Stomach (tissue), 8 donors: ENCODE measurements at regions not wholly inside any gene's neighbourhood (a gene's known extent, or its start where the extent isn't known, plus 50 kb on each side); places are given as distances from the start of the nearest gene placed in this dataset.

Experiments
- DNase-seq, 2 donors: peaks; one replicate each; pipeline versions ENCODE4 v3.0.0 to v3.0.0-alpha.2; 2013 to 2019
- H3K27ac ChIP-seq, 5 donors: fragments of 200-600 bp in 4 of 5; sonication (generic) in 4 of 5; one replicate each; pipeline ENCODE4 v1.5.1; 2013 to 2019; ENCODE audit warnings: mild to moderate bottlenecking in 1 of 5, moderate library complexity in 1 of 5
- H3K27me3 ChIP-seq, 3 donors: fragments of 200-600 bp; sonication (generic); one replicate each; pipeline ENCODE4 v1.5.1; 2017 to 2019; ENCODE audit warnings: mixed run types in 1 of 3
- H3K36me3 ChIP-seq, 4 donors: fragments of 200-600 bp; sonication (generic); 1 replicate in 3 of 4; 2 replicates in 1 of 4; pipeline ENCODE4 v1.5.1; 2016 to 2019
- H3K4me1 ChIP-seq, 4 donors: fragments of 200-600 bp; sonication (generic); one replicate each; pipeline ENCODE4 v1.5.1; 2016 to 2019
- H3K4me3 ChIP-seq, 4 donors: fragments of 200-600 bp; sonication (generic) in 3 of 4; one replicate each; pipeline ENCODE4 v1.5.1; 2016 to 2019; ENCODE audit warnings: mild to moderate bottlenecking in 1 of 4
- H3K9me3 ChIP-seq, 4 donors: fragments of 200-600 bp; sonication (generic); one replicate each; pipeline ENCODE4 v1.5.1; 2016 to 2019
- EP300 ChIP-seq: sonication (generic); formaldehyde crosslinking; IDR thresholded peaks from one replicate; pipeline ENCODE4 v1.6.1; 2017; ENCODE audit warnings: antibody characterized with exemption
- POLR2A ChIP-seq, 4 donors: fragments of 450-650 bp; IDR thresholded peaks; one replicate each; pipeline ENCODE4 v1.6.1; 2016; ENCODE audit warnings: antibody characterized with exemption in 4 of 4, control low read depth in 2 of 4, mild to moderate bottlenecking in 1 of 4, moderate library complexity in 1 of 4
- POLR2AphosphoS5 ChIP-seq, 3 donors: sonication (generic); formaldehyde crosslinking; IDR thresholded peaks; one replicate each; pipeline ENCODE4 v1.6.1; 2016; ENCODE audit warnings: antibody characterized with exemption in 3 of 3
- WGBS, 5 donors: extraction: QIAGEN DNeasy Blood & Tissue Kit in 3 of 5; methylation state at CpG; one replicate each; pipeline versions ENCODE4 v1.1.5 to v1.1.7; 2013 to 2018; 5-methylcytosine and 5-hydroxymethylcytosine counted together
- intact Hi-C: fragments of 100-400 bp; cut with DNase I; formaldehyde crosslinking; loops from one replicate; pipeline ENCODE4 v1.15.1; 2023; ENCODE audit warnings: low total_unique reads
- TF ChIP-seq, protein P1 (sequence below), 7 experiments: fragments of 450-650 bp in 4 of 7; fragments of 200-600 bp in 3 of 7; sonication (generic) in 3 of 7; IDR thresholded peaks; one replicate each; pipeline ENCODE4 v1.5.1; 2016 to 2019; ENCODE audit warnings: antibody characterized with exemption in 7 of 7, control low read depth in 2 of 7, mild to moderate bottlenecking in 1 of 7
- donor health status: healthy with polysubstance abuse.
- donor health status: Bipolar disorder and iron deficiency.
- donor health status: healthy.

DNA sequence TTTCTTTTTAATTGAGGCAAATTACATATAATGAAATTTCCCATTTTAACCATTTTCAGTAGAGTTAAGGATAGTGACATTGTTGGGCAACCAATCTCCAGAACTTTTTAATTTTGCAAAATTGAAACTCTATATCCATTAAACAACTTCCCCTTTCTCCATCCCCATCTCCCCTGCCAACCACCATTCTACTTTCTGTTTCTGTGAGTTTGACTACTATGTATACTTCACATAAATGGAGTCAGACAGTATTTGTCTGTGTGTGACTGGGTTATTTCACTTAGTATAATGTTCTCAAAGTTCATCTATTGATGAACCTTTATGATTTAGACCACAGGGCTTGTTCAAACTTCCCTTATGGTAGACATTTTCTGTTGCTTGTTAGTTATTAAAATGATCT is 364.5 kb upstream of the MAD2L1 start:
- TF ChIP-seq POLR2A (IDR thresholded peaks at IDR 0.05) (no peak), EP300 (no peak), POLR2AphosphoS5 (IDR thresholded peaks at IDR 0.05) (no peak)
- TF ChIP-seq, protein P1, sequence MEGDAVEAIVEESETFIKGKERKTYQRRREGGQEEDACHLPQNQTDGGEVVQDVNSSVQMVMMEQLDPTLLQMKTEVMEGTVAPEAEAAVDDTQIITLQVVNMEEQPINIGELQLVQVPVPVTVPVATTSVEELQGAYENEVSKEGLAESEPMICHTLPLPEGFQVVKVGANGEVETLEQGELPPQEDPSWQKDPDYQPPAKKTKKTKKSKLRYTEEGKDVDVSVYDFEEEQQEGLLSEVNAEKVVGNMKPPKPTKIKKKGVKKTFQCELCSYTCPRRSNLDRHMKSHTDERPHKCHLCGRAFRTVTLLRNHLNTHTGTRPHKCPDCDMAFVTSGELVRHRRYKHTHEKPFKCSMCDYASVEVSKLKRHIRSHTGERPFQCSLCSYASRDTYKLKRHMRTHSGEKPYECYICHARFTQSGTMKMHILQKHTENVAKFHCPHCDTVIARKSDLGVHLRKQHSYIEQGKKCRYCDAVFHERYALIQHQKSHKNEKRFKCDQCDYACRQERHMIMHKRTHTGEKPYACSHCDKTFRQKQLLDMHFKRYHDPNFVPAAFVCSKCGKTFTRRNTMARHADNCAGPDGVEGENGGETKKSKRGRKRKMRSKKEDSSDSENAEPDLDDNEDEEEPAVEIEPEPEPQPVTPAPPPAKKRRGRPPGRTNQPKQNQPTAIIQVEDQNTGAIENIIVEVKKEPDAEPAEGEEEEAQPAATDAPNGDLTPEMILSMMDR (IDR thresholded peaks at IDR 0.05), result no peak
- no peaks in the 10 kb centered on the region for H3K27me3 ChIP-seq
- DNase-seq, result no peak
- no peaks in the 10 kb centered on the region for H3K9me3 ChIP-seq
- no peak overlapping the region for H3K27ac ChIP-seq
- no peaks in the 10 kb centered on the region for H3K36me3 ChIP-seq
- H3K4me1 ChIP-seq, result no peaks in the 10 kb centered on the region
- no peak overlapping the region for H3K4me3 ChIP-seq
- intact Hi-C loops, result no loop called here

DNA sequence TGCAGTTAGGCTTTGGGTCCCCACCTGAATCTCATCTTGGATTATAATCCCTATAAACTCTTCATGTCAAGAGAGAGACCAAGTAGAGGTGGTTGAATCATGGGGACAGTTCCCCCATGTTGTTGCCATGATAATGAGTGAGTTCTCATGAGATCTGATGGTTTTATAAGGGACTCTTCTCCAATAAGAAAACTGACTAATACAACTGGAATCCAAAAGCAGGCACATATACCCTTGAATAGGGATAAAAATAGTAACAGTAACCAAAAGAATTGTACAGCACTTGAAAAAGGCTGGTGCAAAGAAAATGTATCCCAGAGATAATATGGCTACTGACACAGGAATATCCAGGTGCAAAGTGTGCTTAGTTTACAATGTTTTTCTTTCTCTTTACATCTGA is 351.5 kb upstream of the MAD2L1 start:
- H3K4me3 ChIP-seq, result no peak overlapping the region
- no peak for DNase-seq
- H3K27ac ChIP-seq, result no peak overlapping the region
- TF ChIP-seq POLR2AphosphoS5 (IDR thresholded peaks at IDR 0.05) (no peak), POLR2A (IDR thresholded peaks at IDR 0.05) (no peak), EP300 (no peak)
- TF ChIP-seq, protein P1 (IDR thresholded peaks at IDR 0.05), result no peak
- H3K9me3 ChIP-seq, result peaks cover 0 to 17% (median 7%) of the 10 kb centered on the region in 4 donors
- intact Hi-C loops, result no loop called here
- H3K4me1 ChIP-seq, result no peaks in the 10 kb centered on the region
- H3K36me3 ChIP-seq, result no peaks in the 10 kb centered on the region
- no peaks in the 10 kb centered on the region for H3K27me3 ChIP-seq

DNA sequence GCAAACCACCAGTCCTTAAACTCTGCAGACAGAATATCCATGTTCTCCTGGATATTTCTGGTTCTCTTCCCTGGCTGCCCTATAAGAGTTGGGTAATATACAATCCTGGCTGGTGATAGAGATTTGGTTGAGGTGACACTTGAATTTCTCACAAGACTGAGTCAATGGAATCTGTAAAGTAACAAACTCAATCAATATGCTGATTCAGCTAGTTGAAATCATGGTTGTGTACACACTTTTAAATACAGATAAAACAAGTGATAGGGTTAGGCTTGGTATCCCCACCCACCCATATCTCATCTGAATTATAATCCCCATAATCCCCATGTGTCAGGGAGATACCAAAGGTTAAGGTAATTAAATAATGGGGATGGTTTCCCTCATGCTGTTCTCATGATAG is 349.2 kb upstream of the MAD2L1 start:
- peaks cover 4 to 27% (median 12%) of the 10 kb centered on the region in 4 donors for H3K9me3 ChIP-seq
- intact Hi-C loops, result no loop called here
- no peaks in the 10 kb centered on the region for H3K27me3 ChIP-seq
- H3K4me3 ChIP-seq, result no peak overlapping the region
- H3K27ac ChIP-seq, result no peak overlapping the region
- no peak for DNase-seq
- TF ChIP-seq EP300 (no peak), POLR2A (IDR thresholded peaks at IDR 0.05) (no peak), POLR2AphosphoS5 (IDR thresholded peaks at IDR 0.05) (no peak)
- TF ChIP-seq, protein P1 (IDR thresholded peaks at IDR 0.05), result no peak
- H3K4me1 ChIP-seq, result no peaks in the 10 kb centered on the region
- no peaks in the 10 kb centered on the region for H3K36me3 ChIP-seq

DNA sequence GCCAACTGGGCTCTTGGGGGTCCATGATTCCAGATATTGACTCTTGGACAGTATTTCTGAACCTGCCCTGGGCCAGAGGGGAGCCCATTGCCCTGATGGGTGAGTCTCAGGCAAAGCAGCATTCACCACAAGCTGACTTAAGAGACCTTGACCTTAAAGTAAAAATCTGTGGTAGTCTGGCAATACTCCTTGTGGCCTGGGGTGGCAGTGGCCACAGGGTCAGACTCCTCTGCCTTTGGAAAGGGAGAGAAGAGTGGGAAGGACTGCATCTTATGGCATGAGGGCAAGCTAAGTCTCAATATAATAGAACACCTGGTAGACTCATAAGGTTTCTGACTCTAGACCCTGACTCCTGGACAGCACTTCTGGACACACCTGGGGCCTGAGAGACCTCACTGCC is 340.3 kb upstream of the MAD2L1 start:
- peaks cover 4 to 36% (median 16%) of the 10 kb centered on the region in 4 donors for H3K9me3 ChIP-seq
- intact Hi-C loops, result no loop called here
- no peak overlapping the region for H3K27ac ChIP-seq
- TF ChIP-seq POLR2A (IDR thresholded peaks at IDR 0.05), result no peak
- TF ChIP-seq, protein P1 (IDR thresholded peaks at IDR 0.05), result no peak
- no peak for TF ChIP-seq POLR2AphosphoS5 (IDR thresholded peaks at IDR 0.05)
- no peak for TF ChIP-seq EP300
- DNase-seq, result no peak
- no peaks in the 10 kb centered on the region for H3K36me3 ChIP-seq
- H3K4me1 ChIP-seq, result no peaks in the 10 kb centered on the region
- H3K4me3 ChIP-seq, result no peak overlapping the region
- no peaks in the 10 kb centered on the region for H3K27me3 ChIP-seq

DNA sequence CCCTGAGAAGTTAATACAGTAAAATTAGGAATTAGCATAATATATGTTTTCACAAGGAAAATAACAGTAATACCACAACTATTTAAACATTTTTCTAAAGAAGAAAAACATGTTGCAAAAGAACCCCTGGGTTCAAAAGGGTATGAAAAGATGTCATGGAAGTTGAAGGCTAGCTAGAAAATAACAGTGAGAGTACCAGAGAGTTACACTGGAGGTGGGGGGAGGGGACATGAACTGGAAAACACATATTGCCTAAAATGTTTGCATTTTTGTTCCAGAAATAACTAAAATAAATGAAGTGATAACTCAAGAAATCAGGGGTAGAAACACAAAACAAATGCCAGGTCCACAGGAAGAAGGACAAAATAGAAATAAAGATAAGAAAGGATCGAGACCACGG is 336.6 kb upstream of the MAD2L1 start:
- TF ChIP-seq POLR2A (IDR thresholded peaks at IDR 0.05) (no peak), POLR2AphosphoS5 (IDR thresholded peaks at IDR 0.05) (no peak), EP300 (no peak)
- TF ChIP-seq, protein P1 (IDR thresholded peaks at IDR 0.05), result no peak
- 88 to 97% (median 93%) methylated on average over 2 of the region's 2 CpGs for WGBS, 5 donors
- Histone ChIP-seq H3K4me3 (no peak overlapping the region), H3K36me3 (no peaks in the 10 kb centered on the region), H3K4me1 (no peaks in the 10 kb centered on the region), H3K27ac (no peak overlapping the region), H3K9me3 (peaks cover 0 to 11% (median 3%) of the 10 kb centered on the region in 4 donors), H3K27me3 (no peaks in the 10 kb centered on the region)
- intact Hi-C loops, result no loop called here
- no peak for DNase-seq
